NCI-H1092 (cell line): ENCODE measurements at regions not wholly inside any gene's neighbourhood (a gene's known extent, or its start where the extent isn't known, plus 50 kb on each side); places are given as distances from the start of the nearest gene placed in this dataset.

ENCODE experiments used
- DNase-seq: peaks from one replicate; lab custom pipeline; 2025; lab: John Stamatoyannopoulos, UW

GRCh38 chr3:105923140-105923539, 54.3 kb upstream of the CBLB start:
- DNase-seq = no peak

GRCh38 chr3:105927741-105928140, 58.9 kb upstream of the CBLB start:
- no peak for DNase-seq

- DNase-seq = no peak
Observed at GRCh38 chr3:105930733-105931132, 61.9 kb upstream of the CBLB start.

DNA sequence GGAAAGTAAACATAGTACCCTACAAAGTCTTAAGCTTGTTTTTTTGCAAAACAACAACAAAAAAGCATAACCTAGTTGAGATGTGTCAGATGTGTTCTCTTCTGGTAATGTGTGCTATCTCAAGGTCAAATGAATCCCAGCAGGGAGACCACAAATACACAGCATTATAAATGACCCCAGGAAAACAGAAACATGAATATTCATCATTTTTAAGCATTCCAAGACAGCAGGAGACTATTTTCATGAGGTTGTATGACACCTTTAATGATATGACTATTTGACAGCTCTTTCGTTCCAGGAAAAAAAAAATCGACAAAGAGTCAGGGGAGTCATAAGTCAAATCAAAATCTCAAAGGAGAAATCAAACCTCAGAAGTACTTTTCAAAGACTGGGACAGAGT, 62.7 kb upstream of the CBLB start:
- DNase-seq = no peak

- DNase-seq = no peak
Observed at GRCh38 chr3:105933871-105934270, 65.1 kb upstream of the CBLB start.

GRCh38 chr3:105938101-105938500, 69.3 kb upstream of the CBLB start:
- DNase-seq = peak; percentile 5

- no peak for DNase-seq
Observed at GRCh38 chr3:105938806-105939205, 70.0 kb upstream of the CBLB start.

- DNase-seq = no peak
Observed at GRCh38 chr3:105944276-105944675, 75.5 kb upstream of the CBLB start.

GRCh38 chr3:105944721-105945120, 75.9 kb upstream of the CBLB start:
- DNase-seq = no peak

GRCh38 chr3:105948101-105948500, 79.3 kb upstream of the CBLB start:
- DNase-seq = no peak

DNA sequence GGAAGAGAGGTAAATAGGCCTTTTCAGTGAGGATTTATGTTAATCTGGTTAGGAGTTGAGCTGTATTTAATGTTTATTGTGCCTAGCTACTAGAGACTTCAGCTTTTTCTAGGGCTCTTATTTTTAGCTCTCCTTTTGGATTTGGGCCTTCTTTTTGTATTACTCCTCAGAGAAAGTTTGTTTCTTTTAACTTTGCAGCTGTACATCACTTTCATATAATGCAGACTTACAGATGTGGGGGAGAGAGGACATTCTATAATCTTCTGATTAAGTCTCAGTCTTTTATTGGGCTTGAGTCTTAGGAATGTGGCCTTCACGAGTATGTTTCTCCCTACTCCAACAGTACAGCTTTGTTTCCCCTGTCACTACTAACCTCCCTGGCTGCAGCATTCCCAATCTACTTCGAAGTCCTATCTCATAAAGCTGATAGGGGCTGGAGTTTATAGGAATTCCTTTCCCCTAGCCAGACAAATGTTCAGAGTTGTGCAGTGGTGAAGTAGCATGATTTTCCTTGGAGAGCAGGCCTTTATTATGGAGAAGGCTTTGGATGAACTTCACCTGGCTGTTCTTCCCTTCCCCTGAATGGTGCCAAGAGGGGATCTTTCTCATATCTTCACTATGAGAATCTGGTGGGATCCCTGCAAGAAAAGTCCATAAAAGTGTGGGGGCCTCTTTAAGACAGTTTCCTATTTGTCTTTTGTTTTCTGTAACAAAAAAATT, 82.2 kb upstream of the CBLB start:
- DNase-seq = no peak

DNA sequence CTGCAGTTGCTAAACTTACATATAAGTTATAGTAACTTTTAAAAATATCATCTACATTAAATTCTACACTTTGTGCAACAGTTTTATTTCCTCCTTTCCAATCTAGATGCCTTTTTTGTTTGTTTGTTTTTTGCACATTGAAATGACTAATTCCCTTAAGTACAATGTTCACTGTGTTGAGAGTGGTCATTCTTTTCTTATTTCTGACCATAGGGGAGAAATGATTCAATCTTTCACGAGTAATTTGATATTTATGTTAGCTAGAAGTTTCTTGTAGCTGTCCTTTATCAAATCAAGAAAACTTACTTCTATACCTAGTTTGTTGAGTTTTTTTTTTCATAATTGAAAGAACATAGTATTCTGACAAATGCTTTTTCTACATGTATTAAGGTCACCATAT, 85.0 kb upstream of the CBLB start:
- no peak for DNase-seq

DNA sequence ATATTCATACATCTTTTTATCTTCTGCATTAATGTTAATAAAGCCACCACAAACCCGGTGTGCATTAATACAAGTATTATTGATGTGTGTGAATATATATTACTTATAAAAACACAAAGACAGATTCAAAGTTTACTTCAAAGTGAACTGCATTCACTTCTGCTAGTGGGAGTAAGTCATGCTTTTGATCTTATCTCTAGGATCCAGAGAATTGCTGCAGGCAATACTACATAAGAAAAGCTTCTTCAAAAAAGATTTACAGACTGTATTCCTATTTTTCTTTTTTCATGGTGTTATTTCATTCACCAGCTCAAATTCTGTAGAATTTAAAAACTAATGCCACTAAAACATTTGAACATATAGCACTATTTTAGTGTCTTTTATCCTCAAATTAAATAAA, 87.5 kb upstream of the CBLB start:
- no peak for DNase-seq

- DNase-seq = no peak
Observed at GRCh38 chr3:105957722-105958121, 88.9 kb upstream of the CBLB start.

GRCh38 chr3:105958237-105959000, 89.6 kb upstream of the CBLB start:
- DNase-seq = no peak

DNA sequence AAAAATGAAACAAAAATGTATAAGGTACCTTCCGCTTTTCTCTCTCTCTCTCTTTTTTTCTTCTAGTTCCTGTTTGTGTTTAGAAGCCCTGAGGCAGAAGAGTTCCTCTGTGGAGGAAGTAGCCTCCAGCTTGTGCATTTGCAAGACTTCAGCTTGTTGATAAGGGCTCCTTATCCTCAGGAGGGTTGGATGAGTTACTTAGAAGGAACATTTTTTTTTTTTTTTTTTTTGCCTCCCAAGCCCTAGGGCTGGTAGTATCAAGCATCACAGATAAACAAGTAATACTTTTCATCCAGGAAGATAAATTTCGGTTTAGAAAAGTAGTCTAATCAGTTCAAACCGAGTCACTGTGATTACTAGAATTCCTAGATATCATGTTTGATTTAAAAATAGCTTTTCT, 91.0 kb upstream of the CBLB start:
- no peak for DNase-seq

DNA sequence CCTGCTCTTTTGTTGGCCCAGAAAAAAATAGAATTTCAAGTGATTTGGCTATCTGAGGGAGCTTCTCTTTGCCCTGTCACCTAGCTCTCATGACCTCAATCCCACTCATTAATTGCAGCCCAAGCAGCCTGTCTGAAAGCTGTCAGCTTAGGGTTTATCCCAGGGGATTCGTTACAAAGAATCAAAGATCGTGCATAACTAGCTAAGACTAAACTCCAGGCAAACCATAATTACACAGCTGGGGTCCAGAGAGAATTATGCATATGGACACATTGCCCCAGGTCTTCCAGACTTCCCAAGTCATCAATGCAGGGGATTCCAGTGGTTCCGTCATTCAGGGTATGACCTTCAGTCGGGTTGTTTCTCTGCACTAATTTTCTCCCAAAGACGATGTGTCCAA, 91.6 kb upstream of the CBLB start:
- no peak for DNase-seq

DNA sequence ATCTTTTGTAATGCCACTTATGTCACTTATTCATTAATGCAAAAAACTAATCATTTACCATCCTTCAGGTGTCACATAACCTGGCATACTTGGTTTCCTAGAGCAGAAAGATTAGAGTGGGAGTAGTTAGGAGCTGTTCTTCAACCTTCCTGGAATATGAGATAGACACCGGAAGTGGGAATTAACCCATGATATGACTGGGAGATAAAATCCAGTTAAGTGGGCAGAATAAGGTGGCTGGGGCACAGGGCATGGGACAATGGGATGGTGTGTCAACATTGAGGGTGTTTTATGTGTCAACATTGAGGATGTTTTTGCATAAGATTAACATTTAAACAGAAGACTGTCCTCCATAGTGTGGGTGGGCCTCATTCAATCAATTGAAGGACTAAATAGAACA, 94.3 kb upstream of the CBLB start:
- DNase-seq = no peak

- DNase-seq = no peak
Observed at GRCh38 chr3:105965384-105965783, 96.6 kb upstream of the CBLB start.

DNA sequence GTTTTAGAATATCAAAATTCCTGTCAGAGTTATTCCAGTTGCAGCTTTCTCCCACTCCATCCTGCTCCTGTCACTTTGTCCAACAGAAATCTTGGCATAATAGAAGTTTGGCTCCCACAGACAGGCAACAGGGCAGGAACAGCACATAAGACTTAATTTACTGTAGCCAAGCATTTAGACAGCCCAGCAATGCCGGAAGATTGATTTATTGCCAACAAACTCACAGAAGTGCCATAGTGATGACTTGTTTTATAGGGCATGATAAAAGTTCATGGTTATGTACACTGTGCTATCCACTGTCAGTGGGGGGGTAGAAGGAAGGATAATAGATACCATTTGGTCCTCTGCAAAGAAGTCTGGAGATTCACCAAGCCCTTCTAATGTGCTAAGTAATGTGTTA, 98.3 kb upstream of the CBLB start:
- no peak for DNase-seq

- no peak for DNase-seq
Observed at GRCh38 chr3:105970283-105970682, 101.5 kb upstream of the CBLB start.

DNA sequence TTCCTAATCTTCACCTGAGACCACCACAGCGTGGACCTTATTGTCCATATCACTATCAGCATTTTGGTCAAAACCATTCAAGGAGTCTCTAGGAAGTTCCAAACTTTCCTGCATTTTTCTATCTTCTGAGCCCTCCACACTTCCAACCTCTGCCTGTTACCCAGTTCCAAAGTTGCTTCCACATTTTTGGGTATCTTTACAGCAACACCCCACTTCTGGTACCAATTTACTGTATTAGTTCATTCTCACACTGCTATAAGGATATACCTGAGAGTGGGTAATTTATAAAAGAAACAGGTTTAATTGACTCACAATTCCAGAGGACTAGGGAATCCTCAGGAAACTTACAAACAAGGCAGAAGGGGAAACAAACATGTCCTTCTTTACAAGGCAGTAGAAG, 103.3 kb upstream of the CBLB start:
- no peak for DNase-seq

GRCh38 chr3:105974381-105974780, 105.6 kb upstream of the CBLB start:
- no peak for DNase-seq

- no peak for DNase-seq
Observed at GRCh38 chr3:105976196-105976595, 107.4 kb upstream of the CBLB start.
